HTR-8/SVneo (cell line): ENCODE measurements at regions not wholly inside any gene's neighbourhood (a gene's known extent, or its start where the extent isn't known, plus 50 kb on each side); places are given as distances from the start of the nearest gene placed in this dataset.
"Not testable (repeated sequence)": the region's sequence is repeated elsewhere in the genome, so short reads cannot be mapped to it uniquely, and the experiment has no call there.

Source experiments
- DNase-seq: peaks from one replicate; pipeline ENCODE4 v3.0.0; 2011; ENCODE audit warnings: low spot score, mixed read lengths; ENCODE audit not compliant: insufficient read length
- FAIRE-seq: peaks from 2 replicates; lab custom pipeline; 2011; peaks lifted over from hg19 to GRCh38; lab: Jason Lieb, UNC

GRCh38 chr4:160352637-160353036, 1249.8 kb downstream of the RAPGEF2 start:
- DNase-seq, result no peak
- FAIRE-seq, result no peak

GRCh38 chr4:160353548-160353947, 1250.7 kb downstream of the RAPGEF2 start:
- DNase-seq, result no peak
- no peak for FAIRE-seq

- no peak for FAIRE-seq
- no peak for DNase-seq
These were observed 1259.6 kb downstream of the RAPGEF2 start for GRCh38 chr4:160362478-160362877.

GRCh38 chr4:160364217-160364616, 1261.3 kb downstream of the RAPGEF2 start:
- DNase-seq (no peak), FAIRE-seq (no peak)

GRCh38 chr4:160364665-160365064, 1261.8 kb downstream of the RAPGEF2 start:
- not testable (repeated sequence) for DNase-seq, FAIRE-seq

GRCh38 chr4:160365383-160365782, 1262.5 kb downstream of the RAPGEF2 start:
- DNase-seq, FAIRE-seq: not testable (repeated sequence)

GRCh38 chr4:160370046-160370445, 1267.2 kb downstream of the RAPGEF2 start:
- no peak for FAIRE-seq
- DNase-seq, result no peak

GRCh38 chr4:160371446-160371845, 1268.6 kb downstream of the RAPGEF2 start:
- DNase-seq (no peak), FAIRE-seq (no peak)

GRCh38 chr4:160372390-160372789, 1269.5 kb downstream of the RAPGEF2 start:
- FAIRE-seq (no peak), DNase-seq (no peak)

GRCh38 chr4:160373911-160374310, 1271.0 kb downstream of the RAPGEF2 start:
- FAIRE-seq (no peak), DNase-seq (no peak)

- FAIRE-seq, result no peak
These were observed 1273.0 kb downstream of the RAPGEF2 start for GRCh38 chr4:160375772-160376452.

GRCh38 chr4:160386846-160387245, 1284.0 kb downstream of the RAPGEF2 start:
- DNase-seq (no peak), FAIRE-seq (no peak)

More at GRCh38 chr4:160375772-160376452, 1273.0 kb downstream of the RAPGEF2 start:
- no peak for DNase-seq

GRCh38 chr4:160399826-160400225, 1296.9 kb downstream of the RAPGEF2 start:
- FAIRE-seq, result no peak
- DNase-seq, result no peak

- FAIRE-seq (no peak), DNase-seq (no peak)
These were observed 1300.2 kb downstream of the RAPGEF2 start for GRCh38 chr4:160403081-160403480.

- FAIRE-seq (no peak), DNase-seq (no peak)
These were observed 1303.5 kb downstream of the RAPGEF2 start for GRCh38 chr4:160406263-160406825.

GRCh38 chr4:160414496-160414895, 1311.6 kb downstream of the RAPGEF2 start:
- no peak for DNase-seq
- FAIRE-seq, result no peak

- FAIRE-seq (no peak), DNase-seq (no peak)
These were observed 1321.1 kb downstream of the RAPGEF2 start for GRCh38 chr4:160423879-160424451.

- no peak for FAIRE-seq
These were observed 1323.4 kb downstream of the RAPGEF2 start for GRCh38 chr4:160426233-160426632.

GRCh38 chr4:160450876-160451275, 1348.0 kb downstream of the RAPGEF2 start:
- FAIRE-seq, result no peak
- no peak for DNase-seq

More at GRCh38 chr4:160426233-160426632, 1323.4 kb downstream of the RAPGEF2 start:
- no peak for DNase-seq

- FAIRE-seq, DNase-seq: not testable (repeated sequence)
These were observed 1379.1 kb downstream of the RAPGEF2 start for GRCh38 chr4:160481696-160482690.
